Uterus (tissue), 2 donors: ENCODE measurements at regions not wholly inside any gene's neighbourhood (a gene's known extent, or its start where the extent isn't known, plus 50 kb on each side); places are given as distances from the start of the nearest gene placed in this dataset.

Experiments used
- CTCF ChIP-seq, 4 experiments: fragments of 200-600 bp in 2 of 4; fragments of 450-650 bp in 2 of 4; sonication (generic) in 2 of 4; IDR thresholded peaks; one replicate each; pipeline ENCODE4 v1.5.1; 2016 to 2019; ENCODE audit warnings: antibody characterized with exemption in 4 of 4, mild to moderate bottlenecking in 2 of 4, moderate library complexity in 1 of 4
- POLR2A ChIP-seq, 2 donors: fragments of 450-650 bp; IDR thresholded peaks; one replicate each; pipeline ENCODE4 v1.6.1; 2016; ENCODE audit warnings: antibody characterized with exemption in 2 of 2, mild to moderate bottlenecking in 1 of 2, moderate library complexity in 1 of 2

GRCh38 chr11:121715405-121715804 lies 262.6 kb upstream of the SORL1-AS1 start:
- TF ChIP-seq POLR2A (IDR thresholded peaks at IDR 0.05) (no peak), CTCF (IDR thresholded peaks at IDR 0.05) (no peak)
